Stomach (tissue), 8 donors: ENCODE measurements at regions not wholly inside any gene's neighbourhood (a gene's known extent, or its start where the extent isn't known, plus 50 kb on each side); places are given as distances from the start of the nearest gene placed in this dataset.
"Not testable (repeated sequence)": the region's sequence is repeated elsewhere in the genome, so short reads cannot be mapped to it uniquely, and the experiment has no call there.

Experiments used
- DNase-seq, 2 donors: peaks; one replicate each; pipeline versions ENCODE4 v3.0.0 to v3.0.0-alpha.2; 2013 to 2019
- H3K27ac ChIP-seq, 5 donors: fragments of 200-600 bp in 4 of 5; sonication (generic) in 4 of 5; one replicate each; pipeline ENCODE4 v1.5.1; 2013 to 2019; ENCODE audit warnings: mild to moderate bottlenecking in 1 of 5, moderate library complexity in 1 of 5
- H3K27me3 ChIP-seq, 3 donors: fragments of 200-600 bp; sonication (generic); one replicate each; pipeline ENCODE4 v1.5.1; 2017 to 2019; ENCODE audit warnings: mixed run types in 1 of 3
- H3K36me3 ChIP-seq, 4 donors: fragments of 200-600 bp; sonication (generic); 1 replicate in 3 of 4; 2 replicates in 1 of 4; pipeline ENCODE4 v1.5.1; 2016 to 2019
- H3K4me1 ChIP-seq, 4 donors: fragments of 200-600 bp; sonication (generic); one replicate each; pipeline ENCODE4 v1.5.1; 2016 to 2019
- H3K4me3 ChIP-seq, 4 donors: fragments of 200-600 bp; sonication (generic) in 3 of 4; one replicate each; pipeline ENCODE4 v1.5.1; 2016 to 2019; ENCODE audit warnings: mild to moderate bottlenecking in 1 of 4
- H3K9me3 ChIP-seq, 4 donors: fragments of 200-600 bp; sonication (generic); one replicate each; pipeline ENCODE4 v1.5.1; 2016 to 2019
- WGBS, 5 donors: extraction: QIAGEN DNeasy Blood & Tissue Kit in 3 of 5; methylation state at CpG; one replicate each; pipeline versions ENCODE4 v1.1.5 to v1.1.7; 2013 to 2018; 5-methylcytosine and 5-hydroxymethylcytosine counted together
- intact Hi-C: fragments of 100-400 bp; cut with DNase I; formaldehyde crosslinking; loops from one replicate; pipeline ENCODE4 v1.15.1; 2023; ENCODE audit warnings: low total_unique reads
- donor health status: healthy with polysubstance abuse.
- donor health status: Bipolar disorder and iron deficiency.
- donor health status: healthy.

DNA sequence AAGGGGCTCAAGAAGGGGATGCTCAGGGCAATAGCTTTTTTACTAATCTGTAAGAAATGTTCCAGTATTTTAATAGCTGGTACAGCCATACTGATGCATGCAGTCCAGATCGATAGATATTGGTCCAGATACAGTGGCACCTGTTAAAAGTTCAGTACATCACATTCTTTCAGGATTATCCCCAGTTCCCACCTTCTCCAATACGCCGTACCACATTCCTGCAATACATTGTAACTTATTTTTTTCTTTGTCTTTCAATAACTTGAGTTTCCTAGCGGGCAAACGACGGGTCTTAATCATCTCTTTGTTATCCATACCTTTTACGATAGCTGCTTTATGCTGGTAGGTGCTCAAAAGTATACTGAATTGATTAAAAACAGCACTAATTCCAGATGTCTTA lies 136.1 kb upstream of the NBPF19 start:
- intact Hi-C loops, H3K27ac ChIP-seq, H3K36me3 ChIP-seq, H3K4me3 ChIP-seq, H3K9me3 ChIP-seq, H3K4me1 ChIP-seq, H3K27me3 ChIP-seq, DNase-seq: not testable (repeated sequence)
- no CpG with 5 or more reads among the region's 7 CpGs for WGBS, 5 donors

DNA sequence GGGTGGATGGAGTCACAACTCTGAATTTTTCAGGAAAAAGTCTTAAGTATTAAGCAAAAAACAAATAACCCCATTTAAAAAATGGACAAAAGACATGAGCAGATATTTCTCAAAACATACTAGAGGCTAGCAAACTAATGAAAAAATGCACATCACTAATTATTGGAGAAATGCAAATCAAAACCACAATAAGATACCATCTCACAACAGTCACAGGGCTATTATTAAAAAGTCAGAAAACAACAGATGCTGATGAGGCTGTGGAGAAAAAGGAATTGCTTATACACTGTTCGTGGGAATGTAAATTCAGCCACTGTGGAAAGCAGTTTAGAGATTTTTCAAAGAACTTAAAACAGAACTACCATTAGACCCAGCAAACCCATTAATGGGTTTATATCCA lies 125.4 kb upstream of the NBPF19 start:
- not testable (repeated sequence) for H3K4me3 ChIP-seq

DNA sequence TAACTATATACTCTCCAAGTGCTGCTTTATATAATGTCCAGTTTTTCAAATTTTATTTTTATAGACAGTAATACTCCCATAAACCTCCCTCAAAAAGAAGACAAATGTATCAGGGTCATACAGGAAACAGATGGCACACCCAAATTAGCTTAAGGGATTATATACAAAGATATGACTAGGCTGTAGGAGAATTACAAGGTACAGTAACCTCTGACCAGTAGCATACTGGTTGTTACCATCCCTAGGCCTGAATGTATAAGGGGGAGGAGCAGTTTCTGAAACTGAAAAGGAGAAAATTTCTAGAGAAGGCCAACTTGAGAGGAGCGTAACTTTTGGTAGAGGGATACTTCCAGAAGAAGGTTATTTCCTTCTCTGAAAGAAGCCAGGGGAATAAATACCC lies 122.6 kb upstream of the NBPF19 start:
- H3K27me3 ChIP-seq, H3K4me3 ChIP-seq, H3K27ac ChIP-seq, H3K36me3 ChIP-seq, DNase-seq, H3K9me3 ChIP-seq, H3K4me1 ChIP-seq, intact Hi-C loops: not testable (repeated sequence)
- WGBS, 5 donors = no CpG with 5 or more reads among the region's 1 CpG

More for the DNA sequence above, 125.4 kb upstream of the NBPF19 start:
- H3K27ac ChIP-seq, DNase-seq, H3K9me3 ChIP-seq, H3K4me1 ChIP-seq, H3K36me3 ChIP-seq, intact Hi-C loops, H3K27me3 ChIP-seq: not testable (repeated sequence)
- WGBS, 5 donors = no CpG with 5 or more reads among the region's 1 CpG

DNA sequence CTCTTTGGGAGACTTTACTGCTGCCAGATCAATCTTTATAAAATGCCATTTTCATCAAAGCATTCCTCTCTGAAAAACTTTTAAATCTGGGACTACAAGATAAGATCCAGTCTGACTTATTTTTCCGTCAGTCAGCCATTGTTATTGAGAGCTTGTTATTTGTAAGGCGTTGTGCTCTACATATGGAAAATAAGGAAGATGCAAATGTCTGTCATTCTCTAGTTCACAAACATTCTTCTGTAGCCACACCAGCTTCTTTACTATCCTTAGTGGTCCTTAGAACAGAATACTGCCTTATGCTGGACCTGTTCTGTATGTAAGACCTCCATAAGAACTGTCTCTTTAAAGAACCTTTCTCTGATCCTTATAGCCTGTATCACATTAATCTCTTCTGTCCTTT lies 120.3 kb upstream of the NBPF19 start:
- no CpG with 5 or more reads among the region's 2 CpGs for WGBS, 5 donors
- intact Hi-C loops, H3K36me3 ChIP-seq, H3K9me3 ChIP-seq, H3K4me1 ChIP-seq, H3K27ac ChIP-seq, H3K27me3 ChIP-seq, H3K4me3 ChIP-seq, DNase-seq: not testable (repeated sequence)

DNA sequence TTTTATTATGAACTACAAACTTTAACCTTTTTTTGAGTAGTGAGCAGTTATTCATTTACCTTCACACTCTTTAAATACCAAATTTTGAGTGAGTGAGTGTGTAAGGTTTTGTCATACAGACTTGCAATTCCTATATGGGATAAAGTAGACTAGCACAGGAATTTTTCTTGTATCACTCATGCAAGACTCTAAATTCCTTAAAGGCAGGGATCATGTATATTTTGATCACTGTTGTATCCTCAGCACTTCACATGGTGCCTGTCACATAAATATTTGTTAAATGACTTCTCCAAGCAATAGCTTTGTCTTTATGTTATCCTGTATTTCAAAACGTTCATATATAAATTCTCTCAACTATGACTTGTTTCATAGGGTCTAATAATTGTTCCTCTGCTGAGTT lies 119.1 kb upstream of the NBPF19 start:
- no CpG with 5 or more reads among the region's 1 CpG for WGBS, 5 donors
- intact Hi-C loops, H3K27me3 ChIP-seq, H3K4me3 ChIP-seq, H3K27ac ChIP-seq, DNase-seq, H3K4me1 ChIP-seq, H3K36me3 ChIP-seq, H3K9me3 ChIP-seq: not testable (repeated sequence)

DNA sequence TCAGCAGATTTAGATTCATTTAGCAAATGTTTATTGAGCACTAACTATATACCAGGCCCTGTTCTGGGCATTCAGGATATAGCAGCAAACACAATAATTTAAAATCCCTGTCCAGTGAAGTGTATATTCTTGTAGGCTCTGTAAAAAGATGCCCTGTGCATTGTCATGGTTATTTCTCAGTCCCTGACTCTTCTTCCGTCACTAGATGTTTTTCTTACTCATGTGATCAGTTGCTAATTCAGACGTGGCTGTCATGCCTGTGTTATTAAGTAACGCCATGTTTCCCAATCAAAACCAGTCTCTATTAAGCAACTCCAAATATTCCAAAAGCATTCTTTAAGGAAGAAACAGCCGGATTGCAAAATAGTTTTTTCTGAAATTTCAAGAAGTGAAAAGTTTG lies 118.7 kb upstream of the NBPF19 start:
- intact Hi-C loops, H3K9me3 ChIP-seq, H3K4me1 ChIP-seq, H3K27me3 ChIP-seq, H3K4me3 ChIP-seq, H3K36me3 ChIP-seq, DNase-seq, H3K27ac ChIP-seq: not testable (repeated sequence)
- no CpG with 5 or more reads among the region's 4 CpGs for WGBS, 5 donors

DNA sequence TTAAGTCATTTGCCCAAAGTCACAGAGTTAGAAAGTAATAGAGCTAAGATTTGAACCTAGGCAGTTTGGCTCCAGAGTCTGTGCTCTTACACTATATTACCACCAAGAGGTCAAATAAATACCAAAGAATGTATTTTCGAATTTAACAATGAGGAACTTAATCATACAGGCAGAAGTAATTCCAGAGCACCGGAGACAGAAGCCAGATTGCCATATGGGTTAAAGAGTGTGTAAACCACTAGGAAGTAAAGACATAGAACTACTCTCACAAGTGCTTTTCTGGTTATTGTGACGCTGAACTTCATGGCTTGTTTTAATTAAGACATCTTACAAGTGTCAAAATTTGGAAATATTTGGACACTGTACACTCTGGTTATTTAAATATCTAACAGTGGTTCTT lies 114.5 kb upstream of the NBPF19 start:
- H3K4me1 ChIP-seq, H3K27me3 ChIP-seq, H3K27ac ChIP-seq, DNase-seq, intact Hi-C loops, H3K4me3 ChIP-seq, H3K36me3 ChIP-seq, H3K9me3 ChIP-seq: not testable (repeated sequence)
- no CpG with 5 or more reads among the region's 3 CpGs for WGBS, 5 donors

DNA sequence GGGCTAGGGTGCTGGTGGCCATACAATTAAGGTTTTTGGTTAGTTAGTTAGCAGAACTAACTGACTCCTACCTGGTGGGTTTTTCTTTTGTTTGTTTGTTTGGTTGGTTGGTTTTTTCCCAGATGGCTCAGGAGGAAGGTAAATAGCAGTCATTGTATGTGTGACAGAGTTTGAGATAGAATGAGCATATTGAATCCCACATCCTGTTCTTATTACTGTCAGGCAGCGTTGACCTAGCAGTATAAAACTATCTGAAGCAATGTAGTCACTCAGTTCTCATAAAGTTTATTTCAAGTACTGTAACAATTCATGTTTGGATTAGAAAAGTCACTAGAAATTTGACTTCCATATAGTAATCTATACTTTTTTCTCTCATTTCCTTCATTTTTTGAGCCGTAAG lies 113.5 kb upstream of the NBPF19 start:
- intact Hi-C loops, H3K4me3 ChIP-seq, H3K27me3 ChIP-seq, H3K36me3 ChIP-seq, DNase-seq, H3K9me3 ChIP-seq, H3K4me1 ChIP-seq, H3K27ac ChIP-seq: not testable (repeated sequence)
- WGBS, 5 donors = no CpG with 5 or more reads among the region's 2 CpGs

DNA sequence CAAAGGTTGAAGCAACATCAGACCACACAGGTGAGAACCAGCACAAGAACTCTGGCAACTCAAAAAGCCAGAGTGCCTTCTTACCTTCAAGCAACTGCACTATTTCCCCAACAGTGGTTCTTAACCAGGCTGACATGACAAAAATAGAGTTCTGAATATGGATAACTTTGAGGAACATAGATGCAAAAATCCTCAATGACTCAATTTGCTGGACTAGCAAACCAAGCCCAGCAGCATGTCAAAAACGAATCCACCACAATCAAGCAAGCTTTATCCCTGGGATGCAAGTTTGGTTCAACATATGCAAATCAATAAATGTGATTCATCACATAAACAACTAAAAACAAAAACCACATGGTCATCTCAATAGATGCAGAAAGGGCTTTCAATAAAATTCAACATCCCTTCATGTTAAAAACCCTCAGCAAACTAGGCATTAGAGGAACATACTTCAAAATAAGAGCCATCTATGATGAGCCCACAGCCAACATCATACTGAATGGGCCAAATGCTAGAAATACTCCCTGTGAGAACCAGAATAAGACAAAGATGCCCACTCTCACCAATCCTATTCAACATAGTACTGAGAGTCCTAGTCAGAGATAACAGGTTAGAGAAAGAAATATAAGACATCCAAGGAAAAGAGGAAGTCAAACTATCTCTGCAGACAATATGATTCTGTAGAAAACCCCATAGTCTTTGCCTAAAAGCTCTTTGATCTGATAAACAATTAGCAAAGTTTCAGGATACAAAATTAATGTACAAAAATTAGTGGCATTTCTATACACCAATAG lies 110.5 kb upstream of the NBPF19 start:
- intact Hi-C loops, DNase-seq, H3K27me3 ChIP-seq, H3K27ac ChIP-seq, H3K4me1 ChIP-seq, H3K4me3 ChIP-seq, H3K9me3 ChIP-seq, H3K36me3 ChIP-seq: not testable (repeated sequence)
- no CpG with 5 or more reads among the region's 1 CpG for WGBS, 5 donors

DNA sequence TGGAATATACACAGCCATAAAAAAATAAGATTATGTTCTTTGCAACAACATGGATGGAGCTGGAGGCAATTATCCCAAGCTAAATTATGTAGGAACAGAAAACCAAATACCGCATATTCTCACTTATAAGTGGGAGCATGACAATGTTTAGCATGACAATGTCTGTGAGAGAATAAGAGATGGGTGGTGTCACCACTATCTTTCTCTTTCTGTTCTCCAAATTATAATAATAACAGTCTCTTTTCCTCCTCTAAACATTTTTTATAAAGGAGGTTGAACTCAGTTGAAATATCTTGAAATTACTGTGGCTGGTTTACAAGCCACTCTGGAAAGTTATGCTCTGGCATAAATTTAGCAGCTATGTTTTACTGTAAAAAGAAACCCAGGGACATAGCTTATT lies 108.4 kb upstream of the NBPF19 start:
- H3K27me3 ChIP-seq, H3K9me3 ChIP-seq, H3K4me3 ChIP-seq, H3K27ac ChIP-seq, intact Hi-C loops, H3K4me1 ChIP-seq, H3K36me3 ChIP-seq, DNase-seq: not testable (repeated sequence)
- WGBS, 5 donors = 90 to 100% (median 97%) methylated on average over 1 of the region's 1 CpG

DNA sequence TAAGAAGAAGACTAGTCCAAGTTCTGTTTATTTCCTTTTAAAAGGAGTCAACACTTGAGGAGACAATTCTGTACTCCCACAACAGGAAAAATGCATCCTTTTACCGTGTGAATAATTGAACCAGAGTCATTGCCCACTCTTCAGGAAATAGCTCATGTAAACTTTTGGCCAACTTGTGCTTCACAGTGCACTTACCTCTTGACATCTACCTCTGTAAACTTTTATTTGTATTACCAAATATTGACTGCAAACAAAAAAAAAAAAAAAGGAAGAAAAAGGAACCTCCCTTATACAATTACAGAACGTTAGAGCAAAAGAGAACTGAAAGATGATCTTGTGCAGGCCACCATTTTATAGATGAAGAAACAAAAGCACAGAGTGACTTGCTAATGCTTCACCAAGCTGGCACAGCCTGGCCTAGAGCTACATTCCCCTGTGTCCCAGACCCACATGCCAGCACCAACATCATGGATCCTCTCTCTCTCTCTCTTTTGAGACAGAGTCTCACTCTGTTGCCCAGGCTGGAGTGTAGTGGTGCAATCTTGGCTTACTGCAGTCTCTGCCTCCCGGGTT lies 107.3 kb upstream of the NBPF19 start:
- intact Hi-C loops, H3K27ac ChIP-seq, DNase-seq, H3K27me3 ChIP-seq, H3K9me3 ChIP-seq, H3K4me1 ChIP-seq, H3K4me3 ChIP-seq, H3K36me3 ChIP-seq: not testable (repeated sequence)
- WGBS, 5 donors = 33 to 61% (median 52%) methylated on average over 1 to 2 of the region's 3 CpGs

DNA sequence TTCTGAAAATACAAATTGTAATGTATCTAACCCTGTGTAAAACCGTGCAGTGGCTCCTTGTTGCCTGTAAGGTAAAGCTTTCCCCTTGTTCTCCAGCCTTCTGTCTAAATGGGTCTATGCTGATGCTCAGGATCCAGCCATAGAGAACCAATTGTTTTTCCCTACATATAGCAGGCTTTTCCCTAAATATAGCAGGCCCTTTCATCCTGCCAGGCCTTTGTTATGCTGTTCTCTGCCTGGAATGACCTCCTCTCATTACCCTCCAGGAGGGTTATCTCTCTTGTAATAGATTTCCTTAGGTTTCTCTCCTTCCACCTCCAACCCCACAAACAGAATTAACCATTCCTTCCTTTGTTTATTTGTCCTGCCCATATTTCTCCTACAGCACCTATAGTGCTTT lies 106.5 kb upstream of the NBPF19 start:
- H3K27me3 ChIP-seq, intact Hi-C loops, H3K36me3 ChIP-seq, H3K9me3 ChIP-seq, DNase-seq, H3K27ac ChIP-seq, H3K4me3 ChIP-seq, H3K4me1 ChIP-seq: not testable (repeated sequence)
- 67 to 90% (median 86%) methylated on average over 1 of the region's 1 CpG for WGBS, 5 donors

DNA sequence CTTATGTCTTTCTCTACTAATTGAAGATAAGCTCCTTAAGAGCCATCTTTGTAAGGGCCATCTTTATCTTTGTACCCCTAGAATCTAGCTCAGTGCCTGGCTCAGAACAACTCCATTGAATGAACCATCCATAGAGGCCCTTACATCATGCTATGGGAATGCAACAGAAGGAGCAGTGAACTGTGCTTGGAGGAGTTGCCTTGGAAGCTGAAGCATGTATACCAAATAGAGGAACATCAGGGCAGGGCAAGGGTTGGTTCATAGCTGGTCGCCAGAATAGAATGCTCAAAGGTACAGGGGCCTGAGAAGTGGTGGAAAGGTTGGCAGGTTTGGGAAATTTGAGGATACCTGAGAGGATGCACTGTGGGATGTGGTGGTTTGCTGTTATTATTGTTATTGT lies 105.8 kb upstream of the NBPF19 start:
- H3K27ac ChIP-seq, H3K36me3 ChIP-seq, H3K4me1 ChIP-seq, intact Hi-C loops, DNase-seq, H3K4me3 ChIP-seq, H3K27me3 ChIP-seq, H3K9me3 ChIP-seq: not testable (repeated sequence)
- no CpG with 5 or more reads among the region's 1 CpG for WGBS, 5 donors
